A172 (cell line): ENCODE measurements at regions not wholly inside any gene's neighbourhood (a gene's known extent, or its start where the extent isn't known, plus 50 kb on each side); places are given as distances from the start of the nearest gene placed in this dataset.

Experiments used
- DNase-seq: peaks from one replicate; pipeline ENCODE4 v3.0.0-alpha.2; 2015; ENCODE audit warnings: low spot score

- DNase-seq: no peak
These were observed 96.1 kb upstream of the ARMC2 start for GRCh38 chr6:108751851-108752732.

- DNase-seq: no peak
These were observed 95.3 kb upstream of the ARMC2 start for GRCh38 chr6:108752733-108753590.

- no peak for DNase-seq
These were observed 92.7 kb upstream of the ARMC2 start for GRCh38 chr6:108755257-108756240.

- DNase-seq: no peak
These were observed 90.9 kb upstream of the ARMC2 start for GRCh38 chr6:108757357-108757756.

GRCh38 chr6:108758884-108759283 lies 89.3 kb upstream of the ARMC2 start:
- no peak for DNase-seq

GRCh38 chr6:108760126-108761050 lies 87.8 kb upstream of the ARMC2 start:
- DNase-seq: no peak

- DNase-seq: no peak
These were observed 85.8 kb upstream of the ARMC2 start for GRCh38 chr6:108762394-108762793.

- DNase-seq: no peak
These were observed 84.2 kb upstream of the ARMC2 start for GRCh38 chr6:108763931-108764579.

GRCh38 chr6:108764580-108764950 lies 83.7 kb upstream of the ARMC2 start:
- DNase-seq: no peak

GRCh38 chr6:108765495-108765894 lies 82.7 kb upstream of the ARMC2 start:
- no peak for DNase-seq

GRCh38 chr6:108766419-108766818 lies 81.8 kb upstream of the ARMC2 start:
- DNase-seq: no peak

GRCh38 chr6:108766886-108767285 lies 81.3 kb upstream of the ARMC2 start:
- no peak for DNase-seq

GRCh38 chr6:108767418-108768165 lies 80.6 kb upstream of the ARMC2 start:
- no peak for DNase-seq

- no peak for DNase-seq
These were observed 80.1 kb upstream of the ARMC2 start for GRCh38 chr6:108768166-108768555.

GRCh38 chr6:108768792-108769524 lies 79.3 kb upstream of the ARMC2 start:
- no peak for DNase-seq

GRCh38 chr6:108771421-108771820 lies 76.8 kb upstream of the ARMC2 start:
- DNase-seq: no peak

- DNase-seq: no peak
These were observed 73.7 kb upstream of the ARMC2 start for GRCh38 chr6:108774555-108774954.

- DNase-seq: no peak
These were observed 70.7 kb upstream of the ARMC2 start for GRCh38 chr6:108777536-108777935.
